Caco-2 (cell line): ENCODE measurements at regions not wholly inside any gene's neighbourhood (a gene's known extent, or its start where the extent isn't known, plus 50 kb on each side); places are given as distances from the start of the nearest gene placed in this dataset.

ENCODE experiments used
- BruUV-seq: library from RNA; stranded (reverse); fragments of 400-500 nt; replicated peaks from 2 replicates; lab custom pipeline; 2021; lab: Mats Ljungman, UMichigan
- CTCF ChIA-PET: fragments of 300-600 bp; sonication (Branson Sonifier 250); formaldehyde crosslinking; loops from one replicate; lab custom pipeline; 2022; ENCODE audit warnings: antibody characterized with exemption; lab: Charles Lee
- POLR2A ChIA-PET: fragments of 300-600 bp; sonication (Branson Sonifier 250); formaldehyde crosslinking; loops from one replicate; lab custom pipeline; 2022; ENCODE audit warnings: antibody characterized with exemption; lab: Charles Lee
- DNase-seq, 2 experiments: peaks; one replicate each; pipeline versions ENCODE4 v3.0.0 to v3.0.0-alpha.2; 2020 to 2022
- H3K27me3 ChIP-seq: replicated peaks from 2 replicates; pipeline ENCODE4 v1.6.0; 2011; ENCODE audit warnings: low read length; ENCODE audit not compliant: control insufficient read depth, insufficient read depth
- H3K36me3 ChIP-seq: 2 replicates; pipeline ENCODE4 v1.5.1; 2011; ENCODE audit warnings: low read length; ENCODE audit not compliant: control insufficient read depth, insufficient read depth
- H3K4me1 ChIP-seq: fragments of 250-450 bp; sonication (Bioruptor Pico); 2 replicates; pipeline ENCODE4 v1.5.1; 2020; ENCODE audit warnings: mild to moderate bottlenecking
- H3K4me3 ChIP-seq: 2 replicates; pipeline ENCODE4 v1.5.1; 2011; ENCODE audit warnings: low read depth, mild to moderate bottlenecking, control low read depth, low read length
- H3K9me3 ChIP-seq: fragments of 250-450 bp; sonication (Bioruptor Pico); 2 replicates; pipeline ENCODE4 v1.5.1; 2020; ENCODE audit warnings: mild to moderate bottlenecking, moderate library complexity
- H3K27ac Mint-ChIP-seq: one replicate; pipeline ENCODE4 v1.8.0; 2022; ENCODE audit warnings: mixed read lengths; ENCODE audit not compliant: unreplicated experiment
- H3K27me3 Mint-ChIP-seq: one replicate; pipeline ENCODE4 v1.8.0; 2022; ENCODE audit warnings: mixed read lengths; ENCODE audit not compliant: insufficient read depth, unreplicated experiment
- H3K36me3 Mint-ChIP-seq: one replicate; pipeline ENCODE4 v1.8.0; 2022; ENCODE audit warnings: mild to moderate bottlenecking, mixed read lengths; ENCODE audit not compliant: insufficient read depth, unreplicated experiment
- H3K4me1 Mint-ChIP-seq: one replicate; pipeline ENCODE4 v1.8.0; 2022; ENCODE audit warnings: low read depth, mixed read lengths; ENCODE audit not compliant: unreplicated experiment
- H3K4me3 Mint-ChIP-seq: one replicate; pipeline ENCODE4 v1.8.0; 2022; ENCODE audit warnings: mild to moderate bottlenecking, moderate library complexity, mixed read lengths; ENCODE audit not compliant: unreplicated experiment
- H3K9me3 Mint-ChIP-seq: one replicate; pipeline ENCODE4 v1.8.0; 2022; ENCODE audit warnings: mixed read lengths; ENCODE audit not compliant: unreplicated experiment
- intact Hi-C: fragments of 100-400 bp; cut with micrococcal nuclease; formaldehyde crosslinking; loops from one replicate; pipeline ENCODE4 v1.10.0; 2022; ENCODE audit not compliant: unreplicated experiment
- TF ChIP-seq, protein P1 (sequence below), 2 experiments: fragments of 200-600 bp in 1 of 2; IDR thresholded peaks; 1 replicate in 1 of 2; 2 replicates in 1 of 2; pipeline versions ENCODE4 v1.5.1 to v1.8.0; 2011 to 2022; ENCODE audit warnings: antibody characterized with exemption in 1 of 2, control low read depth in 1 of 2, inconsistent platforms in 1 of 2, low read depth in 1 of 2, low read length in 1 of 2, mild to moderate bottlenecking in 1 of 2, moderate library complexity in 1 of 2; ENCODE audit not compliant: insufficient read depth in 1 of 2, severe bottlenecking in 1 of 2, unreplicated experiment in 1 of 2

DNA sequence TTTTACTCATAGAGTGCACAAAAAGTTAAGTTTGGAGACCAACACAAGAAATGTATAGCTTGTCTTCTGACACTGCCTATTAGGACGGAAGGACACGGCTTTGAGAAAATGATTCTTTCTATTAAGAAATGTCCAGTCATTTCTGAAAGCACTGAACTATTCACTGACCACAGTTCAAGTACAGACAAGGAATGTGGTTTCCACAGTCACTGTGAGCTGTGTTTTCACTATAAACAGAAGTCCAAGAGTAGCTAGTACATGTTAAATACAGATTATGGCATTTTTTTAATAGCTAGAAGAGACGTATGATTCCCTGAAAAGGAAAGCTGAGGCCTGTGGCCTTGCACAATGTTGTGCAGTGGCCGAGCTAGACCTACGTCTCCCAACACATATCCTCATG, 115.1 kb upstream of the GPM6A start:
- Mint-ChIP-seq H3K36me3 (no peaks in the 10 kb centered on the region), H3K4me3 (no peak overlapping the region), H3K27ac (no peak overlapping the region), H3K27me3 (no peaks in the 10 kb centered on the region), H3K9me3 (no peaks in the 10 kb centered on the region), H3K4me1 (no peaks in the 10 kb centered on the region)
- no TSS peak for BruUV-seq
- intact Hi-C loops = no loop called here
- no peaks in the 10 kb centered on the region for H3K4me1 ChIP-seq
- DNase-seq = no peak
- H3K9me3 ChIP-seq = no peaks in the 10 kb centered on the region; the same call in 1 of the 2 replicates
- TF ChIP-seq, protein P1, sequence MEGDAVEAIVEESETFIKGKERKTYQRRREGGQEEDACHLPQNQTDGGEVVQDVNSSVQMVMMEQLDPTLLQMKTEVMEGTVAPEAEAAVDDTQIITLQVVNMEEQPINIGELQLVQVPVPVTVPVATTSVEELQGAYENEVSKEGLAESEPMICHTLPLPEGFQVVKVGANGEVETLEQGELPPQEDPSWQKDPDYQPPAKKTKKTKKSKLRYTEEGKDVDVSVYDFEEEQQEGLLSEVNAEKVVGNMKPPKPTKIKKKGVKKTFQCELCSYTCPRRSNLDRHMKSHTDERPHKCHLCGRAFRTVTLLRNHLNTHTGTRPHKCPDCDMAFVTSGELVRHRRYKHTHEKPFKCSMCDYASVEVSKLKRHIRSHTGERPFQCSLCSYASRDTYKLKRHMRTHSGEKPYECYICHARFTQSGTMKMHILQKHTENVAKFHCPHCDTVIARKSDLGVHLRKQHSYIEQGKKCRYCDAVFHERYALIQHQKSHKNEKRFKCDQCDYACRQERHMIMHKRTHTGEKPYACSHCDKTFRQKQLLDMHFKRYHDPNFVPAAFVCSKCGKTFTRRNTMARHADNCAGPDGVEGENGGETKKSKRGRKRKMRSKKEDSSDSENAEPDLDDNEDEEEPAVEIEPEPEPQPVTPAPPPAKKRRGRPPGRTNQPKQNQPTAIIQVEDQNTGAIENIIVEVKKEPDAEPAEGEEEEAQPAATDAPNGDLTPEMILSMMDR (IDR thresholded peaks at IDR 0.05; ENCODE audit: insufficient read depth in 1 of 2, low read depth in 1 of 2, low read length in 1 of 2, severe bottlenecking in 1 of 2, unreplicated experiment in 1 of 2) = no peak
- CTCF ChIA-PET = no interaction called here
- no peaks in the 10 kb centered on the region for H3K27me3 ChIP-seq
- no peak overlapping the region for H3K4me3 ChIP-seq
- POLR2A ChIA-PET = no interaction called here
- H3K36me3 ChIP-seq = no peaks in the 10 kb centered on the region

DNA sequence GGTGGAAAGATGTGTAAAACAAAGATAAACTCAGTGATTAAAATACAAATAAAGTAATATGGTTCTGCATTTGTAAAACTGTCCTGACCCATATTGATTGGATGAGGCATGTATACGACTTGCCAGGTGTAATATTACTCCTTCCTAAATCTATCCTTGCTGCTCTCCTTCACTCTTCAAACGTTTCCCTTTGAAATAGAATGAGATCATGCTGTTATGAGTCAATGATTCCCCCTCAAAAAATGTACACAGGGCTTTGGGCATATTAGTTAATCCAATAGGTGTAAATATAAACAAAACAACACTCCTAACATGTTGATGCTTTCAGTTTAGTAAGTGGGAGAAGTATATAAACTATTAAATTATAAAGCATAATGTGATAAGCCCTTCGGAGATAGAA, 117.4 kb upstream of the GPM6A start:
- TF ChIP-seq, protein P1 (IDR thresholded peaks at IDR 0.05; ENCODE audit: insufficient read depth in 1 of 2, low read depth in 1 of 2, low read length in 1 of 2, severe bottlenecking in 1 of 2, unreplicated experiment in 1 of 2) = no peak
- intact Hi-C loops = no loop called here
- BruUV-seq = no TSS peak
- Histone ChIP-seq H3K4me1 (peaks cover 4% of the 10 kb centered on the region; the same call in 1 of the 2 replicates), H3K4me3 (no peak overlapping the region), H3K27me3 (no peaks in the 10 kb centered on the region), H3K9me3 (no peaks in the 10 kb centered on the region; the same call in 1 of the 2 replicates), H3K36me3 (no peaks in the 10 kb centered on the region)
- Mint-ChIP-seq H3K4me3 (no peak overlapping the region), H3K9me3 (no peaks in the 10 kb centered on the region), H3K36me3 (no peaks in the 10 kb centered on the region), H3K4me1 (no peaks in the 10 kb centered on the region), H3K27me3 (no peaks in the 10 kb centered on the region), H3K27ac (no peak overlapping the region)
- no peak for DNase-seq
- ChIA-PET POLR2A (no interaction called here), CTCF (no interaction called here)

DNA sequence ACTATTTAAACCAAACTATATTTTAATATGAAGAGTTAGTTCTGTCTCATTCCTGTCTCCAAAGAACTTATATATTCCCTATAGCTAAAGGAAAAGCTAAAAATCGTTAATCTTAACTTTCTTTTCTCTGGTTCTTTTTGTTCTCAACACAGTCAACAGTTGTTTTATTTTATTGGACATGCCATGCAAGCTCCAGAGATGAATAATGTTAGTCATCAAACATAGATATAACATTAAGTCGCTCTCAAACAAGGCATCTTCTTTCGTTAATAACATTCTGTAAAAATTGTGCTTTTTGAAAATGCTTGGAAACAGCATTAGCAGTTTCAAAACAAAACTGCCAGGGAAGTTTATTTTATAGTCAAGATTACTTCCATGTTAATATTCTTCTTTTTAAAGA, 117.9 kb upstream of the GPM6A start:
- H3K27ac Mint-ChIP-seq = no peak overlapping the region
- BruUV-seq = no TSS peak
- H3K4me3 ChIP-seq = no peak overlapping the region

More for the DNA sequence above, 117.9 kb upstream of the GPM6A start:
- H3K4me1 ChIP-seq = peaks cover 9% of the 10 kb centered on the region; the same call in 1 of the 2 replicates
- Mint-ChIP-seq H3K36me3 (peaks cover 2% of the 10 kb centered on the region), H3K4me3 (no peak overlapping the region), H3K27me3 (no peaks in the 10 kb centered on the region), H3K4me1 (peaks cover 3% of the 10 kb centered on the region), H3K9me3 (no peaks in the 10 kb centered on the region)
- intact Hi-C loops = no loop called here
- H3K36me3 ChIP-seq = no peaks in the 10 kb centered on the region
- H3K27me3 ChIP-seq = no peaks in the 10 kb centered on the region
- no peaks in the 10 kb centered on the region; the same call in 1 of the 2 replicates for H3K9me3 ChIP-seq
- no peak for DNase-seq
- POLR2A ChIA-PET = no interaction called here
- TF ChIP-seq, protein P1 (IDR thresholded peaks at IDR 0.05; ENCODE audit: insufficient read depth in 1 of 2, low read depth in 1 of 2, low read length in 1 of 2, severe bottlenecking in 1 of 2, unreplicated experiment in 1 of 2) = no peak
- CTCF ChIA-PET = interaction anchor here (0.6 kb wide), 1 partner anchor 1166 kb away, joined by 6 read pairs; no protein-coding TSS in a partner anchor
